ENCODE measurements at regions not wholly inside any gene's neighbourhood (a gene's known extent, or its start where the extent isn't known, plus 50 kb on each side); places are given as distances from the start of the nearest gene placed in this dataset.

DNA sequence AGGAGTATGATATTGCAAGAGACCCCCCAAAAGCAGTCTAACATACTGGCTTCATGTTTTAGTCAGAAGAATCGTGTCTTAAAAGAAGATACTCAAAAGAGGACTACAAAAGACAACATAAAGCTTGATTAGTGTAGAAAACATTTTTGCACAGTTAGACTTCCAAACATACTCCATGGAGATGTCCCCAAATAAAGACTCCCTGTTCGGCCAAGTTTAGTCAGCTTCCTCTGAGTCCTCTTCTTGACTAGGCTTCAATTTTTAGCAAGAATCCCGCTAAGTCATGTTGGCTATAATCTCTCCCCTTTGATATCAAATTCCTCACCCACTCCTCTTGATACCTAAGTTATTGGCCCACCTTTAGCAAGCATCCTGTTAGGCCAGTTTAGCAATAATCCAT is 298.0 kb downstream of the RMST start:
- FAIRE-seq (no peak), DNase-seq (ENCODE audit: low read depth, low spot score) (no peak)
- TF ChIP-seq EZH2 (IDR thresholded peaks at IDR 0.05; ENCODE audit: low read length), result no peak
- dilution Hi-C loops (cut with MboI; ENCODE audit: extremely low pct_ligation_motif_present, low sequenced_read_pairs), result no loop called here
- Histone ChIP-seq H3K4me1 (ENCODE audit: control insufficient read depth, extremely low read depth, insufficient read depth, low read length) (no peaks in the 10 kb centered on the region), H2AFZ (ENCODE audit: control insufficient read depth, low read length) (no peak overlapping the region), H3K9ac (ENCODE audit: control insufficient read depth, extremely low read depth, insufficient read depth, low read length) (no peak overlapping the region), H3K9me1 (ENCODE audit: control insufficient read depth, extremely low read depth, insufficient read depth, low read length) (no peaks in the 10 kb centered on the region), H3K4me3 (ENCODE audit: control insufficient read depth in 2 of 3, extremely low read depth in 1 of 3, insufficient read depth in 2 of 3, low read depth in 1 of 3, low read length in 3 of 3) (no peak overlapping the region), H3K27ac (ENCODE audit: control insufficient read depth, insufficient read depth, low read length) (no peak overlapping the region), H4K20me1 (ENCODE audit: control insufficient read depth, extremely low read depth, insufficient read depth, low read length) (no peaks in the 10 kb centered on the region), H3K79me2 (ENCODE audit: control insufficient read depth, insufficient read depth, low read length) (no peaks in the 10 kb centered on the region), H3K27me3 (ENCODE audit: control insufficient read depth, extremely low read depth, insufficient read depth, low read length) (no peaks in the 10 kb centered on the region), H3K4me2 (ENCODE audit: control insufficient read depth, extremely low read depth, insufficient read depth, low read depth, low read length) (no peak overlapping the region), H3K9me3 (ENCODE audit: control insufficient read depth, low read depth, low read length) (no peaks in the 10 kb centered on the region), H3K36me3 (ENCODE audit: control insufficient read depth in 2 of 2, extremely low read depth in 1 of 2, insufficient read depth in 2 of 2, low read length in 2 of 2) (no peaks in the 10 kb centered on the region)

DNA sequence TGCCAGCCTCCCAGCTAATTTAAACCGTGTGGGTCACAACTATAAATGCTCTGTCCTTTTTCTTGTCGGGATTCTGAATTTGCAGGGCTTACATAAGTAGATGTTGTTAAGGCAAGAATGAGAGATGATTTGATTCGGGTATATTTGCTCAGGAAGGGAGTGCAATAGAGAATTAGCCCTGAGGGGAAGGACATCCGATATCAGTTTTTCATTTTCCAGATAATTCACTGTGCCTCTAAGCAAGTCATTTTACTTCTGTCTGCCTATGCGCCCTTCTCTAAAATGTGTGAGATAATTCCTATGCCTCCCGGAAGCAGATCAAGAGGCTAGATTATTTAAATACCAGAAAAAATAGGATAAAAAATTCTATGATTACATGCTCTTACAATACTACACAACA is 300.5 kb downstream of the RMST start:
- no peaks in the 10 kb centered on the region for H3K27me3 ChIP-seq (ENCODE audit: control insufficient read depth, extremely low read depth, insufficient read depth, low read length)
- H3K9me3 ChIP-seq (ENCODE audit: control insufficient read depth, low read depth, low read length), result no peaks in the 10 kb centered on the region
- TF ChIP-seq, protein P1, sequence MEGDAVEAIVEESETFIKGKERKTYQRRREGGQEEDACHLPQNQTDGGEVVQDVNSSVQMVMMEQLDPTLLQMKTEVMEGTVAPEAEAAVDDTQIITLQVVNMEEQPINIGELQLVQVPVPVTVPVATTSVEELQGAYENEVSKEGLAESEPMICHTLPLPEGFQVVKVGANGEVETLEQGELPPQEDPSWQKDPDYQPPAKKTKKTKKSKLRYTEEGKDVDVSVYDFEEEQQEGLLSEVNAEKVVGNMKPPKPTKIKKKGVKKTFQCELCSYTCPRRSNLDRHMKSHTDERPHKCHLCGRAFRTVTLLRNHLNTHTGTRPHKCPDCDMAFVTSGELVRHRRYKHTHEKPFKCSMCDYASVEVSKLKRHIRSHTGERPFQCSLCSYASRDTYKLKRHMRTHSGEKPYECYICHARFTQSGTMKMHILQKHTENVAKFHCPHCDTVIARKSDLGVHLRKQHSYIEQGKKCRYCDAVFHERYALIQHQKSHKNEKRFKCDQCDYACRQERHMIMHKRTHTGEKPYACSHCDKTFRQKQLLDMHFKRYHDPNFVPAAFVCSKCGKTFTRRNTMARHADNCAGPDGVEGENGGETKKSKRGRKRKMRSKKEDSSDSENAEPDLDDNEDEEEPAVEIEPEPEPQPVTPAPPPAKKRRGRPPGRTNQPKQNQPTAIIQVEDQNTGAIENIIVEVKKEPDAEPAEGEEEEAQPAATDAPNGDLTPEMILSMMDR (optimal IDR thresholded peaks at IDR 0.05 in 1 of 3, IDR thresholded peaks at IDR 0.05 in 1 of 3, conservative IDR thresholded peaks at IDR 0.05 in 1 of 3; ENCODE audit: extremely low read depth in 1 of 3, insufficient read depth in 2 of 3, low read length in 3 of 3), result no peak
- TF ChIP-seq EZH2 (IDR thresholded peaks at IDR 0.05; ENCODE audit: low read length), result no peak
- no peak for FAIRE-seq
- dilution Hi-C loops (cut with MboI; ENCODE audit: extremely low pct_ligation_motif_present, low sequenced_read_pairs), result no loop called here
- H3K9me1 ChIP-seq (ENCODE audit: control insufficient read depth, extremely low read depth, insufficient read depth, low read length), result no peaks in the 10 kb centered on the region
- no peaks in the 10 kb centered on the region for H3K4me1 ChIP-seq (ENCODE audit: control insufficient read depth, extremely low read depth, insufficient read depth, low read length)
- no peak for DNase-seq (ENCODE audit: low read depth, low spot score)
- H3K27ac ChIP-seq (ENCODE audit: control insufficient read depth, insufficient read depth, low read length), result no peak overlapping the region
- H4K20me1 ChIP-seq (ENCODE audit: control insufficient read depth, extremely low read depth, insufficient read depth, low read length), result no peaks in the 10 kb centered on the region
- no peak overlapping the region for H3K4me2 ChIP-seq (ENCODE audit: control insufficient read depth, extremely low read depth, insufficient read depth, low read depth, low read length)
- H3K79me2 ChIP-seq (ENCODE audit: control insufficient read depth, insufficient read depth, low read length), result no peaks in the 10 kb centered on the region
- no peak overlapping the region for H3K4me3 ChIP-seq (ENCODE audit: control insufficient read depth in 2 of 3, extremely low read depth in 1 of 3, insufficient read depth in 2 of 3, low read depth in 1 of 3, low read length in 3 of 3)
- H2AFZ ChIP-seq (ENCODE audit: control insufficient read depth, low read length), result no peak overlapping the region
- no peaks in the 10 kb centered on the region for H3K36me3 ChIP-seq (ENCODE audit: control insufficient read depth in 2 of 2, extremely low read depth in 1 of 2, insufficient read depth in 2 of 2, low read length in 2 of 2)
- H3K9ac ChIP-seq (ENCODE audit: control insufficient read depth, extremely low read depth, insufficient read depth, low read length), result no peak overlapping the region

GRCh38 chr12:97764700-97765099 is 302.1 kb downstream of the RMST start:
- FAIRE-seq (no peak), DNase-seq (ENCODE audit: low read depth, low spot score) (no peak)
- no peaks in the 10 kb centered on the region for H3K27me3 ChIP-seq (ENCODE audit: control insufficient read depth, extremely low read depth, insufficient read depth, low read length)
- H3K79me2 ChIP-seq (ENCODE audit: control insufficient read depth, insufficient read depth, low read length), result no peaks in the 10 kb centered on the region
- H3K9ac ChIP-seq (ENCODE audit: control insufficient read depth, extremely low read depth, insufficient read depth, low read length), result no peak overlapping the region
- no peak overlapping the region for H3K27ac ChIP-seq (ENCODE audit: control insufficient read depth, insufficient read depth, low read length)
- no peaks in the 10 kb centered on the region for H3K9me3 ChIP-seq (ENCODE audit: control insufficient read depth, low read depth, low read length)
- H4K20me1 ChIP-seq (ENCODE audit: control insufficient read depth, extremely low read depth, insufficient read depth, low read length), result no peaks in the 10 kb centered on the region
- H3K4me2 ChIP-seq (ENCODE audit: control insufficient read depth, extremely low read depth, insufficient read depth, low read depth, low read length), result no peak overlapping the region
- H2AFZ ChIP-seq (ENCODE audit: control insufficient read depth, low read length), result no peak overlapping the region
- dilution Hi-C loops (cut with MboI; ENCODE audit: extremely low pct_ligation_motif_present, low sequenced_read_pairs), result no loop called here
- no peaks in the 10 kb centered on the region for H3K4me1 ChIP-seq (ENCODE audit: control insufficient read depth, extremely low read depth, insufficient read depth, low read length)
- no peaks in the 10 kb centered on the region for H3K9me1 ChIP-seq (ENCODE audit: control insufficient read depth, extremely low read depth, insufficient read depth, low read length)
- H3K4me3 ChIP-seq (ENCODE audit: control insufficient read depth in 2 of 3, extremely low read depth in 1 of 3, insufficient read depth in 2 of 3, low read depth in 1 of 3, low read length in 3 of 3), result no peak overlapping the region
- no peaks in the 10 kb centered on the region for H3K36me3 ChIP-seq (ENCODE audit: control insufficient read depth in 2 of 2, extremely low read depth in 1 of 2, insufficient read depth in 2 of 2, low read length in 2 of 2)
- no peak for TF ChIP-seq EZH2 (IDR thresholded peaks at IDR 0.05; ENCODE audit: low read length)
- TF ChIP-seq, protein P1 (optimal IDR thresholded peaks at IDR 0.05 in 1 of 3, IDR thresholded peaks at IDR 0.05 in 1 of 3, conservative IDR thresholded peaks at IDR 0.05 in 1 of 3; ENCODE audit: extremely low read depth in 1 of 3, insufficient read depth in 2 of 3, low read length in 3 of 3), result no peak

All from keratinocyte (primary cell).